Progenitor cell of endocrine pancreas (in vitro differentiated cells): ENCODE measurements at regions not wholly inside any gene's neighbourhood (a gene's known extent, or its start where the extent isn't known, plus 50 kb on each side); places are given as distances from the start of the nearest gene placed in this dataset.
"Not testable (repeated sequence)": the region's sequence is repeated elsewhere in the genome, so short reads cannot be mapped to it uniquely, and the experiment has no call there.

Source experiments
- DNase-seq: peaks from one replicate; pipeline ENCODE4 v3.0.0; 2021; ENCODE audit warnings: low spot score; ENCODE audit not compliant: unreplicated experiment
- H3K27ac Mint-ChIP-seq: 2 replicates; pipeline ENCODE4 v1.8.0; 2021; ENCODE audit warnings: mild to moderate bottlenecking, moderate library complexity, mixed read lengths
- H3K27me3 Mint-ChIP-seq: 2 replicates; pipeline ENCODE4 v1.8.0; 2021; ENCODE audit warnings: mixed read lengths
- H3K36me3 Mint-ChIP-seq: 2 replicates; pipeline ENCODE4 v1.8.0; 2022; ENCODE audit warnings: mixed read lengths; ENCODE audit not compliant: insufficient read depth
- H3K4me1 Mint-ChIP-seq: 2 replicates; pipeline ENCODE4 v1.8.0; 2021; ENCODE audit warnings: low read depth, mixed read lengths
- H3K4me3 Mint-ChIP-seq: 2 replicates; pipeline ENCODE4 v1.8.0; 2021; ENCODE audit warnings: low read depth, mild to moderate bottlenecking, moderate library complexity, mixed read lengths
- H3K9me3 Mint-ChIP-seq: 2 replicates; pipeline ENCODE4 v1.8.0; 2021; ENCODE audit warnings: low read depth, mixed read lengths
- TF ChIP-seq, protein P1 (sequence below): fragments of 200-600 bp; sonication (generic); IDR thresholded peaks from one replicate; pipeline ENCODE4 v1.5.0; 2021; ENCODE audit warnings: antibody characterized with exemption, mild to moderate bottlenecking; ENCODE audit not compliant: unreplicated experiment

DNA sequence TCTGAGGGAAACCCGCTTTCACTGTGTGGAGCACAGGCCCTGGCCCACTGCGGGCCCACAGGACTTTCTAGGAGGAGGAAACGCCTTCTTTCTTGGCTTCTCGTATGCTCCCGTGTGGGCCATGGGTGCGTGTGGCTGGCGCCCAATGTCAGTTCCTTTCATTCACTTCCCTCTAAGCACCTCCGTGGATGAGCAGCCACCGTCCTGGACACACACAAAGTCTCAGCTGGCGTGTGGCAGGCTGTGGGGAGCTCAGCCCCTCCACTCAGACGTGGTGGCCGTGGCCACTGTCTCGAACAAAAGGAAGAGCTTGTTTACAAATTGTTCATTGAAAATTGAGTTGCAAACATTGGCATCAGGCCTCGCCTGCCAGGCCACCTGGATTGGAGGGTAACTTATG, 240.0 kb upstream of the SGCG start:
- TF ChIP-seq, protein P1, sequence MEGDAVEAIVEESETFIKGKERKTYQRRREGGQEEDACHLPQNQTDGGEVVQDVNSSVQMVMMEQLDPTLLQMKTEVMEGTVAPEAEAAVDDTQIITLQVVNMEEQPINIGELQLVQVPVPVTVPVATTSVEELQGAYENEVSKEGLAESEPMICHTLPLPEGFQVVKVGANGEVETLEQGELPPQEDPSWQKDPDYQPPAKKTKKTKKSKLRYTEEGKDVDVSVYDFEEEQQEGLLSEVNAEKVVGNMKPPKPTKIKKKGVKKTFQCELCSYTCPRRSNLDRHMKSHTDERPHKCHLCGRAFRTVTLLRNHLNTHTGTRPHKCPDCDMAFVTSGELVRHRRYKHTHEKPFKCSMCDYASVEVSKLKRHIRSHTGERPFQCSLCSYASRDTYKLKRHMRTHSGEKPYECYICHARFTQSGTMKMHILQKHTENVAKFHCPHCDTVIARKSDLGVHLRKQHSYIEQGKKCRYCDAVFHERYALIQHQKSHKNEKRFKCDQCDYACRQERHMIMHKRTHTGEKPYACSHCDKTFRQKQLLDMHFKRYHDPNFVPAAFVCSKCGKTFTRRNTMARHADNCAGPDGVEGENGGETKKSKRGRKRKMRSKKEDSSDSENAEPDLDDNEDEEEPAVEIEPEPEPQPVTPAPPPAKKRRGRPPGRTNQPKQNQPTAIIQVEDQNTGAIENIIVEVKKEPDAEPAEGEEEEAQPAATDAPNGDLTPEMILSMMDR, result no peak
- Mint-ChIP-seq H3K4me1 (peaks cover 4% of the 10 kb centered on the region), H3K9me3 (no peaks in the 10 kb centered on the region), H3K4me3 (no peak overlapping the region), H3K27me3 (peaks cover 3% of the 10 kb centered on the region), H3K27ac (no peak overlapping the region), H3K36me3 (no peaks in the 10 kb centered on the region)
- no peak for DNase-seq

DNA sequence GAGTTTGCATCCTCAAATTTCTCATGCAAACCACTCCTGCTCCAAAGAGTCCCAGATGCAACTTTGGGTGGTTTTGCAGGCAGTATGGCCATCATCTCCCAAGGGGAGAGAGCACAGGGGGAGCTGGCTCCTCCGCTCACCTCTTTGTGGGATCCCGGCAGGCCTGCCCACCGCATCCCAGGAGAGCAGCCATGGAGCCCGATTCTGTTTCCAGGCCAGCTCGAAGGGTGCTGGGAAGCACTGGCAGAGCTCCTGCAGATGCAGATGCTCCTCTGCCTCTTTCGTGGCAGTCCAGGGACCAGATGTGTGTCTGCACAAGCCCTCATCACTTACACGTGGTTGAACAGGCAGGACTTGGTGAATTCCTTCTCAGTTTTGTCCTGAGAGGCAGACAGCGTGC, 239.3 kb upstream of the SGCG start:
- not testable (repeated sequence) for DNase-seq, H3K4me1 Mint-ChIP-seq, H3K9me3 Mint-ChIP-seq, H3K27me3 Mint-ChIP-seq, H3K27ac Mint-ChIP-seq, H3K36me3 Mint-ChIP-seq, H3K4me3 Mint-ChIP-seq

DNA sequence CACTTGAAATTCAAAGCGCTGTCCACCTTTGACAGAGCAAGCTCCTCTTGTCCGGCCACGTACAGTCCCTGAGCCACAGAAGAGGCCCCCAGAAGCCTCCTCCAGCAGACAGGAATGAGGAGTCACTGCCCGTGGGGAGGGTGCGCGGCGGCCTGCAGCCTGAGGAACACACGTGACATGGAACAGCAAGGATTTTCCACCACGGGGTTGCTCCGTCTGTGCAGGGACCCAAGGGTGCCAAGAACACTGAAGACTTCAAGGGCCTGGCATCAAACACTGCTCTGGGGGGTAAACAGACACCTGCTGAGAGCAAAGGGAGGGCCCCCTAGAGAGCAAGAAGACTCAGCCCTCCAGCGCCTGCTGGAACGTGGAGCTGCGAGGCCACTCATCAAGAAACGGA, 237.9 kb upstream of the SGCG start:
- H3K27ac Mint-ChIP-seq, H3K9me3 Mint-ChIP-seq, H3K4me3 Mint-ChIP-seq, DNase-seq, H3K27me3 Mint-ChIP-seq, H3K36me3 Mint-ChIP-seq: not testable (repeated sequence)
- H3K4me1 Mint-ChIP-seq, result peaks cover 11% of the 10 kb centered on the region

DNA sequence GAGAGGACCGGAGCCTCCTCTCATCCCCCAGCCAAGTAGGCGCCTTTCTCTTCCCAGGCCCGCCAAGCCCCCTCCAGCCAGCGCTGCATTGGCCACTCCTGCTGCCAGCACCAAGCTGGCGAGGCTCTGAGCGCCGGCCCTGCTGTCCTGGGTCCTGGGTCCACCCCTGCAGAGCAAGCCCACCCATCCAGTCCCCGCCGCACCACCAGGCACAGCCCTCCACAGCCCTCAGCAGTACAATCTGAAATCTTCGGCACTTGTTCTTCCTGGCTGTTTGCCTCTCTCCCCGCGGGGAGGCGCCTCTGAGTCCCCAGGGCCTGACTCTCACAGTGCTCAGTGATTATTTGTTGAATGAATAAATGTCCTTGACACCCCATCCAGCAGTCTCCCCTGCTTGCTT, 236.4 kb upstream of the SGCG start:
- no peak for DNase-seq
- TF ChIP-seq, protein P1, result no peak
- Mint-ChIP-seq H3K36me3 (no peaks in the 10 kb centered on the region), H3K27ac (no peak overlapping the region), H3K27me3 (peaks cover 3% of the 10 kb centered on the region), H3K9me3 (no peaks in the 10 kb centered on the region), H3K4me3 (no peak overlapping the region), H3K4me1 (peaks cover 11% of the 10 kb centered on the region)

GRCh38 chr13:22945321-22946226, 235.2 kb upstream of the SGCG start:
- TF ChIP-seq, protein P1, result no peak
- peaks cover 5% of the 10 kb centered on the region for H3K9me3 Mint-ChIP-seq

DNA sequence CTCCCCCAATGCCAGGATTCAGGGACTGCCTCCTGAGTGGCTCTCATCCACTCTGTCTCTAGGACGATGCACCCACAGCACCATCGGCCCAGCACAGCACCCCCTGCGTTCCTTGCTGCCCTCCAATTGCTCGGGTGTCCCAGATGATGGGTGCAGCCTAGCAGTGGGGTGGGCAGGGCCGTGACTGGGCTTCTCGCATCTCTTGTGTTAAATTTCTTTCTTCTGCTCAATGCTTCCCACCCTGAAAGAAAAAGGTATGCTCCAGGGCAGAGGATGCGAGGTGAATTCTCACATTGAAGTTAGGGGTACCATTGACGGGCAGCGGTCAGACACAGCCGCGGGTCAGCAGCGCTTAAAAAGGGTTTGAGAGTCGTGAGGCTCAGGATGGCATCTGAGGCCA, 232.4 kb upstream of the SGCG start:
- Mint-ChIP-seq H3K4me1 (peaks cover 11% of the 10 kb centered on the region), H3K27me3 (peaks cover 3% of the 10 kb centered on the region), H3K27ac (no peak overlapping the region), H3K4me3 (no peak overlapping the region), H3K36me3 (no peaks in the 10 kb centered on the region), H3K9me3 (peaks cover 20% of the 10 kb centered on the region)
- no peak for DNase-seq
- TF ChIP-seq, protein P1, result no peak

More at GRCh38 chr13:22945321-22946226, 235.2 kb upstream of the SGCG start:
- no peak for DNase-seq
- H3K27ac Mint-ChIP-seq, result no peak overlapping the region
- H3K27me3 Mint-ChIP-seq, result peaks cover 3% of the 10 kb centered on the region
- H3K4me3 Mint-ChIP-seq, result no peak overlapping the region
- H3K36me3 Mint-ChIP-seq, result no peaks in the 10 kb centered on the region
- H3K4me1 Mint-ChIP-seq, result peaks cover 11% of the 10 kb centered on the region

DNA sequence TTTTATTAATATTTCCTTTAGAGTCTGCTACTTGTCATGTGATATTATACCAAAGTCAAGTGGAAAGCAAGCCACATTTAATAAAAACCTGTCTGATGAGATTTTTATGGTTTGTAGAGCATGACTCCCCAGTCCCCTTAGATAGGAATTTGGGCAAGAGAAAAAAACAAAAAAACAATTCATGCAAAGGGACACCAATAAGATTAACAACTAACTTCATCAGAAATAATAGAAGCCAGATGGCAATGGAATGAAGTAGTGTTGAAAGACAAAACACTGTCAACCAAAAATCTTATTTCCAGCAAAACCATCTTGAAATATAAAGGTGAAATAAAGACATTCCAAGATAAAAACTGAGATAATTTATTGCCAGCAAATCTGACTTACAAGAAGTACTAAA, 228.8 kb upstream of the SGCG start:
- H3K9me3 Mint-ChIP-seq, result peaks cover 20% of the 10 kb centered on the region
- not testable (repeated sequence) for DNase-seq, H3K4me3 Mint-ChIP-seq, H3K4me1 Mint-ChIP-seq, H3K27me3 Mint-ChIP-seq, H3K27ac Mint-ChIP-seq, H3K36me3 Mint-ChIP-seq

GRCh38 chr13:22955147-22955546, 225.6 kb upstream of the SGCG start:
- not testable (repeated sequence) for H3K27ac Mint-ChIP-seq, H3K4me1 Mint-ChIP-seq, H3K4me3 Mint-ChIP-seq, H3K36me3 Mint-ChIP-seq, DNase-seq, H3K27me3 Mint-ChIP-seq
- peaks cover 19% of the 10 kb centered on the region for H3K9me3 Mint-ChIP-seq

GRCh38 chr13:22956456-22957115, 224.2 kb upstream of the SGCG start:
- H3K4me3 Mint-ChIP-seq, H3K36me3 Mint-ChIP-seq, H3K9me3 Mint-ChIP-seq, H3K27me3 Mint-ChIP-seq, H3K4me1 Mint-ChIP-seq, H3K27ac Mint-ChIP-seq, DNase-seq: not testable (repeated sequence)
